ENCODE measurements at regions not wholly inside any gene's neighbourhood (a gene's known extent, or its start where the extent isn't known, plus 50 kb on each side); places are given as distances from the start of the nearest gene placed in this dataset.

DNA sequence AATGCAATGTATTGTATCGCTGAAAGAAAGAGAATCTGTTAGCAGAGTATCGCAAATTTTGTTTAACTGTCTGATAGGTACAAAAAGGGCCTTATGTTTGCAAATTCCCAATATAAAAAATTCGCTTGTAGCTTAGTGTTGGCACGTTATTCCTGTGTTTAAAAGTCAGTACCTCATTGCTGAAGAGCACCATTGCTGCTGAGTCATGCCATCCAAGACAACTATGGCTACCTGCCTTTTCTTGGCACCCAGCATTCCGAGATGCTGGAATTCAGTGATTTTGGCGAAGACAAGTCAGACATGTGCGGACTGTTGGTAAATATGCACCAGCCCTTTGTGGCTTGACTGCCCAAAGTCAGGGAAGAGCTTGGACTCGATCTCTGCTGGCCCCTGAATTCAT, 149.5 kb upstream of the EEA1 start:
- no peak overlapping the region for H3K27ac ChIP-seq

DNA sequence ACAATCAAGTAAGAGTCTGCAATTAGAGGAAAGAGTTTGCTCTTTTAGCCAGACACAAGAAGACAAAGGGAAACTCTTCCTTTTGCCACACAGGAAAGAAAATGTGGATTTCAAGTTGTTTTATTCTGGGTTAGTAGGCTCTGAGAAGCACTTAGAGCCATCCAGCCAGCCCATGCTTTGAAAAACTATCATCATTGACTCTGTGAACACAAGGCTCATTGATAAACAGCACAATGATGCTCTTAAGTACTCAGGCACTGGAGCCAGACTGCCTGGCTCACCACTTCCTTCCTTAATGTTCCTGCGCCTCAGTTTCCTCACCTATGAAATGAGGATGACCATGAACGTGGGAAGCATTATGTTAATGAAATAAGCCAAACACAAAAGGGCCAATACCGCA, 150.2 kb upstream of the EEA1 start:
- H3K27ac ChIP-seq = no peak overlapping the region
- 54 to 61% methylated on average over 3 of the region's 3 CpGs for WGBS, 2 donors
- TF ChIP-seq CTCF (IDR thresholded peaks at IDR 0.05) (no peak), EP300 (IDR thresholded peaks at IDR 0.05) (no peak), POLR2A (IDR thresholded peaks at IDR 0.05) (no peak)
- no peak overlapping the region for H3K4me3 ChIP-seq
- DNase-seq (ENCODE audit: low spot score in 2 of 2) = no peak
- no peaks in the 10 kb centered on the region for H3K27me3 ChIP-seq
- H3K36me3 ChIP-seq = no peaks in the 10 kb centered on the region
- H3K9me3 ChIP-seq = no peaks in the 10 kb centered on the region
- H3K4me1 ChIP-seq = no peaks in the 10 kb centered on the region

More for the DNA sequence above, 149.5 kb upstream of the EEA1 start:
- DNase-seq (ENCODE audit: low spot score in 2 of 2) = no peak
- no peak overlapping the region for H3K4me3 ChIP-seq
- H3K9me3 ChIP-seq = no peaks in the 10 kb centered on the region
- no peaks in the 10 kb centered on the region for H3K36me3 ChIP-seq
- TF ChIP-seq EP300 (IDR thresholded peaks at IDR 0.05) = no peak
- TF ChIP-seq CTCF (IDR thresholded peaks at IDR 0.05) = no peak
- no peak for TF ChIP-seq POLR2A (IDR thresholded peaks at IDR 0.05)
- 90 to 92% methylated on average over 8 of the region's 8 CpGs for WGBS, 2 donors
- H3K4me1 ChIP-seq = no peaks in the 10 kb centered on the region
- H3K27me3 ChIP-seq = no peaks in the 10 kb centered on the region

DNA sequence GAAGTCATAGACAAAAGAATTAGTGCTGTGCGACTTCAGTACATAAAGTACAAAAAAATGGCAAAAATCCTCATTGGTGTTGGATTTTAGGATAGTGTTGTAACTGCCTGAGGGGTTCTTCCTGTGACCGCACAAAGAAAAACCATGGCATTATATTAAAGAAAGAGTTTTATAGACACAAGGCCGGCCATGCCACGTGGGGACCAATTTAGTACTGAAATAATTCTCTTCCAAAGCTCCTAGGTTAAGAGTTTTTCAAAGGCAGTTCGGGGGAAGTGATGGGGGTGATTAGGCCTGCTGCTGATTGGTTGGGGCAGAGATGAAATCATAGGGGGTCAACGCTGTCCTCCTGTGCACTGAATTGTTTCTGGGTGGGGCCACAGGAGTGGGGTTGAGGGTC, 150.9 kb upstream of the EEA1 start:
- TF ChIP-seq EP300 (IDR thresholded peaks at IDR 0.05) (no peak), CTCF (IDR thresholded peaks at IDR 0.05) (no peak), POLR2A (IDR thresholded peaks at IDR 0.05) (no peak)
- H3K36me3 ChIP-seq = no peaks in the 10 kb centered on the region
- 55 to 75% methylated on average over 6 of the region's 6 CpGs for WGBS, 2 donors

GRCh38 chr12:93080452-93080851, 151.4 kb upstream of the EEA1 start:
- no peak for DNase-seq (ENCODE audit: low spot score in 2 of 2)
- H3K27me3 ChIP-seq = no peaks in the 10 kb centered on the region
- 50 to 79% methylated on average over 2 of the region's 2 CpGs for WGBS, 2 donors
- no peak overlapping the region for H3K4me3 ChIP-seq
- no peaks in the 10 kb centered on the region for H3K9me3 ChIP-seq
- no peaks in the 10 kb centered on the region for H3K36me3 ChIP-seq
- TF ChIP-seq CTCF (IDR thresholded peaks at IDR 0.05) (no peak), EP300 (IDR thresholded peaks at IDR 0.05) (no peak), POLR2A (IDR thresholded peaks at IDR 0.05) (no peak)
- no peak overlapping the region for H3K27ac ChIP-seq
- no peaks in the 10 kb centered on the region for H3K4me1 ChIP-seq

More for the DNA sequence above, 150.9 kb upstream of the EEA1 start:
- Histone ChIP-seq H3K27me3 (no peaks in the 10 kb centered on the region), H3K9me3 (no peaks in the 10 kb centered on the region), H3K4me1 (no peaks in the 10 kb centered on the region), H3K27ac (no peak overlapping the region), H3K4me3 (no peak overlapping the region)
- DNase-seq (ENCODE audit: low spot score in 2 of 2) = no peak

- Histone ChIP-seq H3K4me1 (no peaks in the 10 kb centered on the region), H3K4me3 (no peak overlapping the region), H3K36me3 (no peaks in the 10 kb centered on the region), H3K27me3 (no peaks in the 10 kb centered on the region), H3K9me3 (peaks cover 0 to 5% (median 0%) of the 10 kb centered on the region in 4 donors), H3K27ac (no peak overlapping the region)
- TF ChIP-seq EP300 (IDR thresholded peaks at IDR 0.05) = no peak
- no peak for TF ChIP-seq CTCF (IDR thresholded peaks at IDR 0.05)
- no peak for TF ChIP-seq POLR2A (IDR thresholded peaks at IDR 0.05)
- DNase-seq (ENCODE audit: low spot score in 2 of 2) = no peak
- WGBS, 2 donors = 82 to 83% methylated on average over 10 of the region's 10 CpGs
Measured at GRCh38 chr12:93080994-93081809, 152.1 kb upstream of the EEA1 start.

All from tibial nerve (tissue), 4 donors.